ENCODE measurements at regions not wholly inside any gene's neighbourhood (a gene's known extent, or its start where the extent isn't known, plus 50 kb on each side); places are given as distances from the start of the nearest gene placed in this dataset.

GRCh38 chr20:4067600-4068261, 52.4 kb upstream of the RNF24 start:
- no peak for DNase-seq
- TF ChIP-seq CTCF (IDR thresholded peaks at IDR 0.05) (no peak), POLR2A (IDR thresholded peaks at IDR 0.05) (no peak), EP300 (IDR thresholded peaks at IDR 0.05) (no peak)
- no peak overlapping the region for H3K4me3 ChIP-seq
- H3K36me3 ChIP-seq = no peaks in the 10 kb centered on the region
- WGBS, 3 donors = 79 to 96% (median 96%) methylated on average over 8 of the region's 8 CpGs
- H3K27ac ChIP-seq = no peak overlapping the region
- H3K27me3 ChIP-seq = no peaks in the 10 kb centered on the region
- intact Hi-C loops (cut with DNase I) = loop anchor here in 2 of 4 donors (10.0 kb wide), 2 partner anchors 53 to 183 kb away; partner anchors contain the start of genes PANK2 (in 1 of the 2) and RNF24 (in 1 of the 2)
- peaks cover 2% of the 10 kb centered on the region for H3K4me1 ChIP-seq (ENCODE audit: insufficient read depth)
- H3K9me3 ChIP-seq = no peaks in the 10 kb centered on the region

GRCh38 chr20:4066551-4066950, 51.2 kb upstream of the RNF24 start:
- Histone ChIP-seq H3K4me3 (no peak overlapping the region), H3K27me3 (no peaks in the 10 kb centered on the region), H3K27ac (no peak overlapping the region), H3K9me3 (no peaks in the 10 kb centered on the region), H3K36me3 (no peaks in the 10 kb centered on the region), H3K4me1 (ENCODE audit: insufficient read depth) (peaks cover 2% of the 10 kb centered on the region)
- no peak for DNase-seq
- WGBS, 3 donors = 91 to 98% (median 96%) methylated on average over 5 of the region's 5 CpGs
- no peak for TF ChIP-seq EP300 (IDR thresholded peaks at IDR 0.05)
- TF ChIP-seq POLR2A (IDR thresholded peaks at IDR 0.05) = no peak
- TF ChIP-seq CTCF (IDR thresholded peaks at IDR 0.05) = no peak
- intact Hi-C loops (cut with DNase I) = loop anchor here in 2 of 4 donors (10.0 kb wide), 2 partner anchors 52 to 182 kb away; partner anchors contain the start of genes PANK2 (in 1 of the 2) and RNF24 (in 1 of the 2)

GRCh38 chr20:4065391-4065844, 50.1 kb upstream of the RNF24 start:
- no peaks in the 10 kb centered on the region for H3K27me3 ChIP-seq
- 25 to 43% (median 41%) methylated on average over 2 of the region's 2 CpGs for WGBS, 3 donors
- intact Hi-C loops (cut with DNase I) = loop anchor here in 2 of 4 donors (10.0 kb wide), 2 partner anchors 51 to 181 kb away; partner anchors contain the start of genes PANK2 (in 1 of the 2) and RNF24 (in 1 of the 2)
- H3K9me3 ChIP-seq = no peaks in the 10 kb centered on the region
- H3K36me3 ChIP-seq = no peaks in the 10 kb centered on the region
- no peak overlapping the region for H3K27ac ChIP-seq
- no peak for DNase-seq
- no peak overlapping the region for H3K4me3 ChIP-seq
- TF ChIP-seq EP300 (IDR thresholded peaks at IDR 0.05) (no peak), POLR2A (IDR thresholded peaks at IDR 0.05) (no peak), CTCF (IDR thresholded peaks at IDR 0.05) (no peak)
- H3K4me1 ChIP-seq (ENCODE audit: insufficient read depth) = peaks cover 2% of the 10 kb centered on the region

Data from ovary (tissue), 7 donors.